ENCODE measurements at regions not wholly inside any gene's neighbourhood (a gene's known extent, or its start where the extent isn't known, plus 50 kb on each side); places are given as distances from the start of the nearest gene placed in this dataset.
"Not testable (repeated sequence)": the region's sequence is repeated elsewhere in the genome, so short reads cannot be mapped to it uniquely, and the experiment has no call there.

GRCh38 chr13:71304861-71305260, 562.1 kb downstream of the DACH1 start:
- DNase-seq (ENCODE audit: low read depth in 2 of 3, low spot score in 2 of 3): no peak

GRCh38 chr13:71303144-71303543, 563.9 kb downstream of the DACH1 start:
- DNase-seq (ENCODE audit: low read depth in 2 of 3, low spot score in 2 of 3): peak in 2 of 3 donors; percentile 11 to 34

- DNase-seq (ENCODE audit: low read depth in 2 of 3, low spot score in 2 of 3): no peak
These were observed 566.4 kb downstream of the DACH1 start for GRCh38 chr13:71300602-71301001.

- DNase-seq (ENCODE audit: low read depth in 2 of 3, low spot score in 2 of 3): no peak
These were observed 575.2 kb downstream of the DACH1 start for GRCh38 chr13:71291842-71292146.

GRCh38 chr13:71290963-71291841, 575.8 kb downstream of the DACH1 start:
- DNase-seq (ENCODE audit: low read depth in 2 of 3, low spot score in 2 of 3): peak in 2 of 3 donors; percentile 54 to 86

- not testable (repeated sequence) for DNase-seq (ENCODE audit: low read depth in 2 of 3, low spot score in 2 of 3)
These were observed 577.0 kb downstream of the DACH1 start for GRCh38 chr13:71289980-71290379.

- DNase-seq (ENCODE audit: low read depth in 2 of 3, low spot score in 2 of 3): peak in 1 of 3 donors; percentile 40
These were observed 581.3 kb downstream of the DACH1 start for GRCh38 chr13:71285700-71286099.

- DNase-seq (ENCODE audit: low read depth in 2 of 3, low spot score in 2 of 3): no peak
These were observed 588.5 kb downstream of the DACH1 start for GRCh38 chr13:71278512-71278911.

GRCh38 chr13:71274923-71275608, 591.9 kb downstream of the DACH1 start:
- peak in 1 of 3 donors; percentile 33 for DNase-seq (ENCODE audit: low read depth in 2 of 3, low spot score in 2 of 3)

- no peak for DNase-seq (ENCODE audit: low read depth in 2 of 3, low spot score in 2 of 3)
These were observed 605.7 kb downstream of the DACH1 start for GRCh38 chr13:71261256-71261655.

- no peak for DNase-seq (ENCODE audit: low read depth in 2 of 3, low spot score in 2 of 3)
These were observed 606.8 kb downstream of the DACH1 start for GRCh38 chr13:71260246-71260645.

- DNase-seq (ENCODE audit: low read depth in 2 of 3, low spot score in 2 of 3): no peak
These were observed 611.4 kb downstream of the DACH1 start for GRCh38 chr13:71255633-71256032.

GRCh38 chr13:71254384-71254783, 612.6 kb downstream of the DACH1 start:
- no peak for DNase-seq (ENCODE audit: low read depth in 2 of 3, low spot score in 2 of 3)

GRCh38 chr13:71252184-71252704, 614.8 kb downstream of the DACH1 start:
- peak in 1 of 3 donors; percentile 20 for DNase-seq (ENCODE audit: low read depth in 2 of 3, low spot score in 2 of 3)

GRCh38 chr13:71251292-71251951, 615.6 kb downstream of the DACH1 start:
- no peak for DNase-seq (ENCODE audit: low read depth in 2 of 3, low spot score in 2 of 3)

- no peak for DNase-seq (ENCODE audit: low read depth in 2 of 3, low spot score in 2 of 3)
These were observed 618.0 kb downstream of the DACH1 start for GRCh38 chr13:71249011-71249410.

GRCh38 chr13:71244161-71244560, 622.8 kb downstream of the DACH1 start:
- DNase-seq (ENCODE audit: low read depth in 2 of 3, low spot score in 2 of 3): no peak

- no peak for DNase-seq (ENCODE audit: low read depth in 2 of 3, low spot score in 2 of 3)
These were observed 624.8 kb downstream of the DACH1 start for GRCh38 chr13:71242201-71242600.

- peak in 2 of 3 donors; percentile 17 to 42 for DNase-seq (ENCODE audit: low read depth in 2 of 3, low spot score in 2 of 3)
These were observed 626.1 kb downstream of the DACH1 start for GRCh38 chr13:71240911-71241310.

- DNase-seq (ENCODE audit: low read depth in 2 of 3, low spot score in 2 of 3): no peak
These were observed 629.7 kb downstream of the DACH1 start for GRCh38 chr13:71237332-71237731.

GRCh38 chr13:71219698-71220415, 647.1 kb downstream of the DACH1 start:
- DNase-seq (ENCODE audit: low read depth in 2 of 3, low spot score in 2 of 3): no peak

Data from hematopoietic multipotent progenitor cell (in vitro differentiated cells).